ENCODE measurements at regions not wholly inside any gene's neighbourhood (a gene's known extent, or its start where the extent isn't known, plus 50 kb on each side); places are given as distances from the start of the nearest gene placed in this dataset.
"Not testable (repeated sequence)": the region's sequence is repeated elsewhere in the genome, so short reads cannot be mapped to it uniquely, and the experiment has no call there.

DNA sequence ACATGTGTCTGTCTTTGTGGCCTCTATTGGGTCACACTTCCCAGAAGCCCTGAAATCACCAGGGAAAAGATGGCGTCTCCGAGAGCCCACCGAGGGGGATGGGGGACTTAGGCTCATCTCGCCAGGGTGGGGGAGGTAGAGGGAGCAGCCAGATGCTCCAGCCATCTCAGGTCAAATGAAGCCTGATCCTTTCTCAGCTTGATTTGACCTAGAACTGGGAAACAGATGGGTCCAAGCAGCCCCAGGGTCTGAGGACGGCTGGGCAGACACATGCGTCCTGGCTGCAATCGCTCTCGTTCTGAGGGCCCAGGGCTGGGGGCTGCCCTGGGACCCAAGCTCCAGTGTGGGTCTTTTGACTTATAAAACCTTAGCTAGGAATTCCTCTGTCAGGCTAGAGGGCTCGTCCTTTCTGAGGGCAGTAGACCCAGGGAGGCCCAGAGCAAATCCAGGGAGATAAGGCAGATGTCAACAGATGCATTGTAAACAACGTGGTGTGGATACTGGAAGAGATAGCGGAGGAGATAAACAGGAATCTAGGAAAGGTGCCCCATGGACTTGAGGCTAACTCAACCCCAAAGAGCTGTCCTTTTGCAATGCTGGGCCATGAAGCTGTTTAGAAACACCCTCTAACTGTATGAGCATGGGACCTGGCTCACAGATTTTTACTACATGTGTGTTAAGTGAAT, 127.7 kb downstream of the MYCN start:
- DNase-seq (ENCODE audit: extremely low spot score in 2 of 2): no peak
- Histone ChIP-seq H3K4me3 (no peak overlapping the region), H3K9me3 (no peaks in the 10 kb centered on the region), H3K27ac (no peak overlapping the region), H3K4me1 (no peaks in the 10 kb centered on the region), H3K27me3 (no peaks in the 10 kb centered on the region), H3K36me3 (no peaks in the 10 kb centered on the region)
- TF ChIP-seq CTCF (IDR thresholded peaks at IDR 0.05): no peak
- TF ChIP-seq POLR2AphosphoS5 (IDR thresholded peaks at IDR 0.05; ENCODE audit: insufficient read depth in 1 of 2, low read depth in 1 of 2): no peak
- no peak for TF ChIP-seq POLR2A (IDR thresholded peaks at IDR 0.05)
- intact Hi-C loops (cut with DNase I): no loop called here

DNA sequence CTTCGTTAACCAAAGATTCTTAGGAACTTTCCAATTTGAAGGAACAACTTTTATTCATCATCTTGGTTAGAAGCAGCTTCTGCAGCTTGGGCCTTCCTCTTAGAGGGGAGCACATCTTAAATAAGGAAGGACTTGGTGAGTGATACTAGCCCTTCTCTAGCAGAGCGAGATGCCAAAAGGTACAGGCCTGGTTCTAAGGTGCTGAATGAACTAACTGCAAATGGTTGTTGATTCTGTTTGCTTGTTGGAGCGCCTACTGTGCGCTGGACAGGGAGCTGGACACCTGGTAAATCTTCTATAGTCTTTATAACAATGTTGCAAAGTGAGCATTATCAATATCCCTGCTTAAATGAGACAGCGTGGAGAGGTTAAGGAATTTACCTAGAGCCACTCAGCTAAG, 127.1 kb downstream of the MYCN start:
- DNase-seq (ENCODE audit: extremely low spot score in 2 of 2): no peak
- H3K27me3 ChIP-seq: no peaks in the 10 kb centered on the region
- intact Hi-C loops (cut with DNase I): no loop called here

DNA sequence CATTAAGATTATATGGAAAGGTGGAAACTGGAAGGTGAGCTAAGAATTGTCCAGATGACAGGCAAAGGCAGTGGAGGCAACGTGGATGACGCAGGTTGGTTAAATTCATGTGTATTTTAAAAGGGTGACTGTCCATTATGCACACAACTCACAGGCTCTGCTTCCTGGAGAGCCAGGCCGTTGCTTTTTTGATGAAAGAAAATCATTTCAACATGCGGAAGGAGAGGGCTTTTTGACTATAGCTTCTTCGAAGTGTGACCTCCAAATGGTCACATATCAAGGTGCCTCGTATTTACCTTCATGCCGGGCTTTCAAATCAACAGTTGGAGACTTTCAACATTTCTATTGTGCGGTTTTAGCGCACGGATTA, 126.7 kb downstream of the MYCN start:
- Histone ChIP-seq H3K27me3 (no peaks in the 10 kb centered on the region), H3K27ac (no peak overlapping the region), H3K9me3 (no peaks in the 10 kb centered on the region), H3K4me1 (no peaks in the 10 kb centered on the region), H3K4me3 (no peak overlapping the region), H3K36me3 (no peaks in the 10 kb centered on the region)
- intact Hi-C loops (cut with DNase I): no loop called here
- no peak for DNase-seq (ENCODE audit: extremely low spot score in 2 of 2)
- TF ChIP-seq POLR2AphosphoS5 (IDR thresholded peaks at IDR 0.05; ENCODE audit: insufficient read depth in 1 of 2, low read depth in 1 of 2) (no peak), CTCF (IDR thresholded peaks at IDR 0.05) (no peak), POLR2A (IDR thresholded peaks at IDR 0.05) (no peak)

More for the DNA sequence above, 127.1 kb downstream of the MYCN start:
- Histone ChIP-seq H3K27ac (no peak overlapping the region), H3K4me1 (no peaks in the 10 kb centered on the region), H3K9me3 (no peaks in the 10 kb centered on the region), H3K36me3 (no peaks in the 10 kb centered on the region), H3K4me3 (no peak overlapping the region)
- no peak for TF ChIP-seq POLR2AphosphoS5 (IDR thresholded peaks at IDR 0.05; ENCODE audit: insufficient read depth in 1 of 2, low read depth in 1 of 2)
- TF ChIP-seq CTCF (IDR thresholded peaks at IDR 0.05): no peak
- TF ChIP-seq POLR2A (IDR thresholded peaks at IDR 0.05): no peak

DNA sequence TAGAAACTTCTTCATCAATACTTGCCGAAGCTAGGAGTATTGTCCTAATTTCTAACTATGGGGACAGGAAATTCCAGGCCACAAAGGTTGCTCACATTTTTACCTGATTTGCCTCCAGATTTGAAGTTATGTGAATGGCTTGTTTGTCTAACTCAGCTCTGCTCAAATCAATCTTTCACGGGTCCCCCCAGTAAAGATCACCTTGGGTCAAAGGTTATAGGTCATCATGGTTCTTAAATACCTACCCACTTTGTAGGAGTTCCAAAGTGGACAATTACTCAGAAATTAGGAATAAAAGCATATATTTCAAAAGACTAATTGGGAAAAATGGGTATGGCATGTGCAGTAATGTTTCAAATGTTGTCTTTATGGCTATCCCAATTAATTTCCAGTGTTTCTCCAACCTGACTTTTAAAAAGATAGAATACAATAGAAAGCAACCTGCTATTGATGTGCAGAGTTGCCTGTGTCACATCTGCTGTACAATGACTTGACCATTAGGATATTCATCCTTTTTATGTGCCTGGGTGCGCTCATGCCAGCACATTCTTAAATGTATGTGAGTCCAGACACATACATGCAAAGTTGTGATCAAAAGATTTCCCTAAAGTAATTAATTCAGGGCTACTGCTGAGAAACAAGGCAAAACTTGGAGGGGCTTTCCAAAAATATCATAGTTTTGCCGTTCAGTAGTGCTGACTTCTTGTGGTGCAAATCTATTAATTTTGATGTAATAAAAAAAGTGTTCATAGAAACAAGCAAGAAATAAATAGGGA, 126.1 kb downstream of the MYCN start:
- TF ChIP-seq POLR2A (IDR thresholded peaks at IDR 0.05) (no peak), CTCF (IDR thresholded peaks at IDR 0.05) (no peak), POLR2AphosphoS5 (IDR thresholded peaks at IDR 0.05; ENCODE audit: insufficient read depth in 1 of 2, low read depth in 1 of 2) (no peak)
- H3K36me3 ChIP-seq: no peaks in the 10 kb centered on the region
- no peaks in the 10 kb centered on the region for H3K9me3 ChIP-seq
- no peaks in the 10 kb centered on the region for H3K4me1 ChIP-seq
- intact Hi-C loops (cut with DNase I): no loop called here
- no peak overlapping the region for H3K27ac ChIP-seq
- H3K27me3 ChIP-seq: no peaks in the 10 kb centered on the region
- DNase-seq (ENCODE audit: extremely low spot score in 2 of 2): no peak
- no peak overlapping the region for H3K4me3 ChIP-seq

GRCh38 chr2:16065272-16066069, 125.1 kb downstream of the MYCN start:
- H3K36me3 ChIP-seq; DNase-seq (ENCODE audit: extremely low spot score in 2 of 2); H3K27me3 ChIP-seq; H3K4me1 ChIP-seq; intact Hi-C loops (cut with DNase I); H3K27ac ChIP-seq; H3K9me3 ChIP-seq; H3K4me3 ChIP-seq: not testable (repeated sequence)
